ENCODE measurements at regions not wholly inside any gene's neighbourhood (a gene's known extent, or its start where the extent isn't known, plus 50 kb on each side); places are given as distances from the start of the nearest gene placed in this dataset.
"Not testable (repeated sequence)": the region's sequence is repeated elsewhere in the genome, so short reads cannot be mapped to it uniquely, and the experiment has no call there.

- CTCF ChIA-PET = no interaction called here
- no peak for DNase-seq
Observed at GRCh38 chr20:53805895-53806384, 212.3 kb upstream of the ZNF217 start.

GRCh38 chr20:53804920-53805894 lies 211.6 kb upstream of the ZNF217 start:
- CTCF ChIA-PET = no interaction called here
- DNase-seq = no peak

More at GRCh38 chr20:53805895-53806384, 212.3 kb upstream of the ZNF217 start:
- Mint-ChIP-seq H3K27me3 (peaks cover 4% of the 10 kb centered on the region), H3K36me3 (no peaks in the 10 kb centered on the region), H3K4me1 (no peaks in the 10 kb centered on the region), H3K9me3 (no peaks in the 10 kb centered on the region), H3K27ac (no peak overlapping the region), H3K4me3 (no peak overlapping the region)

DNA sequence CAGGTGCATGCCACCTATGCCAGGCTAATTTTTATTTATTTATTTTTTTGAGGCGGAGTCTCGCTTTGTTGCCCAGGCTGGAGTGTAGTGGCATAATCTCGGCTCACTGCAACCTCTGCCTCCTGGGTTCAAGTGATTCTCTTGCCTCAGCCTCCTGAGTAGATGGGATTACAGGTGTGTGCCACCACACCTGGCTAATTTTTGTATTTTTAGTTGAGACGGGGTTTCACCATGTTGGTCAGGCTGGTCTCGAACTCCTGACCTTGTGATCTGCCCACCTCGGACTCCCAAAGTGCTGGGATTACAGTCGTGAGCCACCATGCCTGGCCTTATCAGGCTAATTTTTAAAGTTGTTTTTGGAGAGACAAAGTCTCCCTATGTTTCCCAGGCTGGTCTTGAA lies 210.7 kb upstream of the ZNF217 start:
- H3K36me3 Mint-ChIP-seq, CTCF ChIA-PET, H3K27me3 Mint-ChIP-seq, H3K9me3 Mint-ChIP-seq, H3K4me1 Mint-ChIP-seq, DNase-seq, H3K4me3 Mint-ChIP-seq, H3K27ac Mint-ChIP-seq: not testable (repeated sequence)

More at GRCh38 chr20:53804920-53805894, 211.6 kb upstream of the ZNF217 start:
- Mint-ChIP-seq H3K36me3 (no peaks in the 10 kb centered on the region), H3K4me1 (no peaks in the 10 kb centered on the region), H3K4me3 (no peak overlapping the region), H3K27ac (no peak overlapping the region), H3K27me3 (peaks cover 4% of the 10 kb centered on the region), H3K9me3 (no peaks in the 10 kb centered on the region)

DNA sequence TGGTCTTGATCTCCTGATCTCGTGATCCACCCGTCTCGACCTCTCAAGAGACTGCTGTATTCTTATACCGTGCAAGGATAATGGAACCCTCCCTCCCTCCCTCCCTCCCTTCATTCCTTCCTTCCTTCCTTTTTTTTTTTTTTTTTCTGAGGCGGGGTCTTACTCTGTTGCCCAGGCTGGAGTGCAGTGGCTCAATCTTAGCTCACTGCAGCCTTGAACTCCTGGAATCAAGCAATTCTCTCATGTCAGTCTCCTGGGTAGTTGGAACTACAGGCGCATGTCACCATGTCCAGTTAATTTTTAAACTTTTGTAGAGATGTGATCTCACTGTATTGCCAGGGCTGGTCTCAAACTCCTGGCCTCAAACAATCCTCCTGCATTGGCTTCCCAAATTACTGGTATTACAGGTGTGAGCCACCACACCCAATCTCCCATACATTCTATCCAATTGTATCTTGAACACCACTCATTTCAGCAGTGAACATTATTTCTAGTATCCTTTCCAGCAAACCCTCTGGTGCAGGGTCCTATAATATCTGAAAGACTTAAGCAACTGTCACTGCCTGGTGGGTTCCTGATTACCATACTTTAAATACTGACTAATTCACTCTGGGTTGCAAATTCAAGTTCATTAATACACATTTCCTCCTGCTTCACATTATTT lies 210.0 kb upstream of the ZNF217 start:
- H3K4me3 Mint-ChIP-seq = no peak overlapping the region
- CTCF ChIA-PET = no interaction called here
- no peak for DNase-seq
- H3K9me3 Mint-ChIP-seq = no peaks in the 10 kb centered on the region
- no peaks in the 10 kb centered on the region for H3K4me1 Mint-ChIP-seq
- no peak overlapping the region for H3K27ac Mint-ChIP-seq
- H3K36me3 Mint-ChIP-seq = no peaks in the 10 kb centered on the region
- peaks cover 4% of the 10 kb centered on the region for H3K27me3 Mint-ChIP-seq

GRCh38 chr20:53801609-53802370 lies 208.2 kb upstream of the ZNF217 start:
- no peak overlapping the region for H3K4me3 Mint-ChIP-seq
- no peaks in the 10 kb centered on the region for H3K9me3 Mint-ChIP-seq
- peaks cover 4% of the 10 kb centered on the region for H3K27me3 Mint-ChIP-seq
- no peak for DNase-seq
- H3K36me3 Mint-ChIP-seq = no peaks in the 10 kb centered on the region
- H3K27ac Mint-ChIP-seq = no peak overlapping the region
- H3K4me1 Mint-ChIP-seq = no peaks in the 10 kb centered on the region
- CTCF ChIA-PET = no interaction called here

DNA sequence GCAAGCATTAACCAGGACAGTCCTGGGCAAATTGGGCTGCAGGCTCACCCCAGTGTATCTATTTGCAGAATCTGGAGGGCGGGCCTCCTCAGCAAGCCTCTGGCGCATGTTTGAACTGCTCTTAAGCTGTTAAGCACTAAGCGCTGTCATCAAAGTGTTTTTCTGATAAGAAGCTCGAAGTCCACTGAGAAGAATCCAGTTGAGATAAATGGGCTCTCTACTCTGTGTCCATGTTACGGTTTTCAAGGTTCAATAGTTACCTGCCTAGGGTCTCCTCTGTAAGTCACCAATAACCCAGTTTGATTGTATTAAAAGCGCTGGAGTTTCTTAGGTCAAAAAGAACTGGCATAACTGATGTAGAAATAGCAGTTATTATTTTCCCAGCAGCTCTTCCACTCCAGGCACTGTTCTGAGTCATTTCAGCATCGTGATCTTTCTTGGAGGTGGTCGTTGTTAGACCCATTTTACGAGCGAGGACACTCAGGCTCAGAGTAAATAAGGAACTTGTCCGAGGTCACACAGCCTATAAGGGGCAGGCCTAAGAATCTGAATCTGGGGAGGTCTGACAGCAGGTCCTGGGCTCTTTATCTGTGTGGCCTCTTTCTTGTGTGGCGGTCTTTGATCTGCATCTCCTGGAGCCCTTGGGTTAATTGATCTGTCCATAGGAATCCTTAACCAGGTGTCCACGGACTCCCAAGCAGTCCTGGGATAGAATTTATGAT lies 207.4 kb upstream of the ZNF217 start:
- Mint-ChIP-seq H3K36me3 (no peaks in the 10 kb centered on the region), H3K27ac (no peak overlapping the region), H3K4me1 (no peaks in the 10 kb centered on the region), H3K4me3 (no peak overlapping the region), H3K9me3 (no peaks in the 10 kb centered on the region), H3K27me3 (peaks cover 4% of the 10 kb centered on the region)
- CTCF ChIA-PET = no interaction called here
- DNase-seq = no peak

DNA sequence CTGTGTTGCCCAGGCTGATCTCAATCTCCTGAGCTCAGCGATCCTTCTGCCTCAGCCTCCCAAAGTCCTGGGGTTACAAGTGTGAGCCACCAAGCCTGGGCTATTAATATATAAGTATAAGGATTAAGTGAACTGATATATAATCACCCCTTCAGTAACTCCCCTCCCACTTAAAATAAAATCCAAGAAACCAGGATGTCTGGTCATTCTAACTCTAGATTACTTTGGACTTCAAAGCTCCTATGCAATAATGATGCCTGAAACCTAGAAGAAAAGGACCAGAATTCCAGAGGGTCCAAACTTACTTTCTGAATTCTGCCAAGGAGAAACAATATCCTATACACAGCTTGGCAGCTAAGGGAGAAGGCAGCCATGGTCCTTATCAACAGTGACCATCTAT lies 206.8 kb upstream of the ZNF217 start:
- no peaks in the 10 kb centered on the region for H3K36me3 Mint-ChIP-seq
- H3K9me3 Mint-ChIP-seq = no peaks in the 10 kb centered on the region
- no peak overlapping the region for H3K27ac Mint-ChIP-seq
- no peak overlapping the region for H3K4me3 Mint-ChIP-seq
- DNase-seq = no peak
- CTCF ChIA-PET = no interaction called here
- no peaks in the 10 kb centered on the region for H3K4me1 Mint-ChIP-seq
- H3K27me3 Mint-ChIP-seq = peaks cover 4% of the 10 kb centered on the region

DNA sequence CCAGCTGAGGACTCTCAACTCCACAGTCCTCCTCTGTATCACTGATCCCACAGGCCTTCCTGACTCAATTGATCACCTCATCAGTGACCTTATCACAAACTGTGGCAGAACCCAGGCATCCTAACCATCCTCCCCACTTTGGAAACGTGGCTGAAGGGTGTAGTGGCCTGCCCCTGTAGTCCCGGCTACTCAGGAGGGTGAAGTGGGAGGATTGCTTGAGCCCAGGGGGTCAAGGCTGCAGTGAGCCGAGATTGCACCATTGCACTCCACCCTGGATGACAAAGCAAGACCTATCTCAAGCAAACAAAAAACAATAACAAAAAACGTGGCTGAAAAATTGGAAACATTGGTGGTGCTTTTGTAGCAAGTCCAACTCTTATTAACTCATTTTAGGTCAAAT lies 203.4 kb upstream of the ZNF217 start:
- Mint-ChIP-seq H3K4me3 (no peak overlapping the region), H3K9me3 (no peaks in the 10 kb centered on the region), H3K27me3 (peaks cover 4% of the 10 kb centered on the region), H3K4me1 (no peaks in the 10 kb centered on the region), H3K27ac (no peak overlapping the region), H3K36me3 (no peaks in the 10 kb centered on the region)
- no peak for DNase-seq
- CTCF ChIA-PET = no interaction called here

DNA sequence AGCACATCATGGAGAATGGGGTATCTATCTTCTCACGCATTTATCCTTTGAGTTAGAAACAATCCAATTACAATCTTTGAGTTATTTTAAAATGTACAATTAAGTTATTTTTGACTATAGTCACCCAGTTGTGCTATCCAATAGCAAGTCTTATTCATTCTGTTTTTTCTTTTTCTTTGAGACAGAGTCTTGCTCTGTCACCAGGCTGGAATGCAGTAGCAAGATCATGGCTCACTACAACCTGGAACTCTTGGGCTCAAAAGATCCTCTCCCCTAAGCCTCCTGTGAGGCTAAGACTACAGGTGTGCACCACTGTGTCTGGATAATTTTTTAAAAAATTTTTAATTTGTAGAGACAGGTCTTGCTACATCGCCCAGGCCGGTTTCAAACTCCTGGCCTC lies 201.5 kb upstream of the ZNF217 start:
- Mint-ChIP-seq H3K27ac (no peak overlapping the region), H3K36me3 (no peaks in the 10 kb centered on the region), H3K27me3 (no peaks in the 10 kb centered on the region), H3K4me3 (no peak overlapping the region), H3K4me1 (no peaks in the 10 kb centered on the region), H3K9me3 (no peaks in the 10 kb centered on the region)
- CTCF ChIA-PET = no interaction called here
- DNase-seq = no peak

DNA sequence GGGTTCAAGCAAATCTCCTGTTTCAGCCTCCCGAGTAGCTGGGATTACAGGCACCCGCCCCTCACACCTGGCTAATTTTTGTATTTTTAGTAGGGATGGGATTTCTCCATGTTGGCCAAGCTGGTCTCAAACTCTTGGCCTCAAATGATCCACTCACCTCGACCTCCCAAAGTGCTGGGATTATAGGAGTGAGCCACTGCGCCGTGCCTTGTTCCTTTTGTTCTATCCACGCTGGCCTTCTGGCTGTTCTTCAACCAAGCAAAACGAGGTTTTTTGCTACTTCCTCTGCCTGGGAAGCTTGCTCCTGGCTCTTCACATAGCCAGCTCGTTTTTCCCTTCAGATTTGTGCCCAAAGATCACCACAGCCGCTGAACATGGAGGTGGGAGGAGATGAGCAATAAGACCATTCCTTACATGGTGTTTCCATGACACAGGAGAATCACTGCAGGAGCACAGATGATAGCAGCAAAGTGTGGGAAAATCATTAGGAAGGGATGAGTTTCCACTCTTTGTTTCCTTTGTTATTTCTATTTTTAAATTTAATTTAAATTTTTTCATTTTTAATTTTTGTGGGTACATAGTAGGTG lies 201.0 kb upstream of the ZNF217 start:
- CTCF ChIA-PET = no interaction called here
- Mint-ChIP-seq H3K4me1 (peaks cover 2% of the 10 kb centered on the region), H3K27me3 (no peaks in the 10 kb centered on the region), H3K27ac (no peak overlapping the region), H3K4me3 (no peak overlapping the region), H3K36me3 (no peaks in the 10 kb centered on the region), H3K9me3 (no peaks in the 10 kb centered on the region)
- DNase-seq = no peak

DNA sequence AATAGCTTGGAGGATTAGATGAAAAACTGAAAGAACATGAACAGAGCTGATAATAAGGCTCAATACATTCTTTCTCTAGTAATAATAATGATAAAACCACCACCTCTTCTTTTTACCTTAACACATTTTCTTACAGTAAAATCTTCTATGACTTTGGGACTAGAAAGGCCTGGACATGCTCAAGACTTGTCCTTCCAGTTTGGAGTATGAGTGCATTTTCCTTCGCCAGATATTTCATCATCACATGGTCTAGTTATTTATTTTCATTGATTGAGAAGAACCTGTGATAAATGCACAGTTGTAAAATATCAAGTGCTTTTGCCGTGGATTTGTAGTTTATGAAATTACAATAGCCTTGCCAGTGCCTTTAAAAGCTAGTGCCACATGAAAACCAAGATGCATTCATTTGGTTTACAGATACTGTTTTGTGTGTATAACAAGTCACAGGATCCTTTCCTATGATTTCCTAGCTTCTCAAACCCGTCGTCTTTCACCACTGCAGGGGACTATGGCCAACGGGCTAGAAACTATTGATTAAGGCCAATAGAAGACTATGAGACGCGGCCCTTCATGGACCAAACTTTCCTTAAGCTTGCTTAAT lies 200.2 kb upstream of the ZNF217 start:
- H3K27me3 Mint-ChIP-seq = no peaks in the 10 kb centered on the region
- no peaks in the 10 kb centered on the region for H3K36me3 Mint-ChIP-seq
- no peak overlapping the region for H3K4me3 Mint-ChIP-seq
- H3K4me1 Mint-ChIP-seq = peaks cover 2% of the 10 kb centered on the region
- no peaks in the 10 kb centered on the region for H3K9me3 Mint-ChIP-seq
- CTCF ChIA-PET = interaction anchor here (1.1 kb wide), 1 partner anchor 24 kb away, joined by 3 read pairs; no protein-coding TSS in a partner anchor
- no peak for DNase-seq
- H3K27ac Mint-ChIP-seq = no peak overlapping the region

GRCh38 chr20:53792946-53793536 lies 199.4 kb upstream of the ZNF217 start:
- no peak for DNase-seq
- Mint-ChIP-seq H3K36me3 (no peaks in the 10 kb centered on the region), H3K27ac (no peak overlapping the region), H3K9me3 (no peaks in the 10 kb centered on the region), H3K27me3 (no peaks in the 10 kb centered on the region), H3K4me1 (peaks cover 2% of the 10 kb centered on the region), H3K4me3 (no peak overlapping the region)
- CTCF ChIA-PET = interaction anchor here (1.1 kb wide), 1 partner anchor 23 kb away, joined by 3 read pairs; no protein-coding TSS in a partner anchor

All from activated naive CD4-positive, alpha-beta T cell treated with anti-CD3 and anti-CD28 coated beads, Interleukin-2, amount 10 ng/mL, durations not matched to agents 7 days and 5 days (primary cell).